IMR-90 (cell line): ENCODE measurements at regions not wholly inside any gene's neighbourhood (a gene's known extent, or its start where the extent isn't known, plus 50 kb on each side); places are given as distances from the start of the nearest gene placed in this dataset.

Source experiments
- ATAC-seq: fragments of 200-7000 bp; cut with Tn5 transposase; 2 replicates; pipeline ENCODE4 v1.9.1; 2020; ENCODE audit warnings: low read depth, mild to moderate bottlenecking, moderate library complexity
- BruUV-seq: library from RNA; stranded (reverse); fragments of 400-500 nt; replicated peaks from 2 replicates; lab custom pipeline; 2021; lab: Mats Ljungman, UMichigan
- CTCF ChIA-PET: fragments of 300-600 bp; formaldehyde crosslinking; extraction: SDS; loops from one replicate; lab custom pipeline; 2021; ENCODE audit warnings: antibody characterized with exemption; lab: Yijun Ruan, JAX
- POLR2A ChIA-PET: fragments of 300-600 bp; sonication (Branson Sonifier 250); formaldehyde crosslinking; loops from one replicate; lab custom pipeline; 2022; ENCODE audit warnings: antibody characterized with exemption; ENCODE audit not compliant: unreplicated experiment; lab: Charles Lee
- DNase-seq: peaks from one replicate; pipeline ENCODE4 v3.0.0; 2013
- H2AFZ ChIP-seq: replicated peaks from 2 replicates; pipeline ENCODE3; 2013; ENCODE audit warnings: low read length, mild to moderate bottlenecking; ENCODE audit not compliant: poor library complexity
- H2AK5ac ChIP-seq: 2 replicates; pipeline ENCODE4 v1.6.1; 2013; ENCODE audit warnings: low read depth, low read length, inconsistent platforms
- H2AK9ac ChIP-seq: replicated peaks from 2 replicates; pipeline ENCODE3; 2013; ENCODE audit warnings: mild to moderate bottlenecking, low read depth, low read length, moderate library complexity; ENCODE audit not compliant: poor library complexity
- H2BK120ac ChIP-seq: 2 replicates; pipeline ENCODE4 v1.6.1; 2013; ENCODE audit warnings: low read depth, low read length, inconsistent platforms
- H2BK15ac ChIP-seq: 3 replicates; pipeline ENCODE4 v1.6.1; 2013; ENCODE audit warnings: low read depth, low read length, inconsistent platforms
- H2BK20ac ChIP-seq: 2 replicates; pipeline ENCODE4 v1.6.1; 2013; ENCODE audit warnings: low read depth, mild to moderate bottlenecking, inconsistent platforms, low read length, moderate library complexity
- H2BK5ac ChIP-seq: 2 replicates; pipeline ENCODE4 v1.6.1; 2013; ENCODE audit warnings: mild to moderate bottlenecking, low read depth, low read length, inconsistent platforms; ENCODE audit not compliant: poor library complexity, severe bottlenecking
- H3K14ac ChIP-seq: replicated peaks from 2 replicates; pipeline ENCODE4 v1.6.1; 2013; ENCODE audit warnings: low read depth, low read length, inconsistent platforms
- H3K18ac ChIP-seq: 2 replicates; pipeline ENCODE4 v1.6.1; 2013; ENCODE audit warnings: low read depth, low read length, control low read depth
- H3K23ac ChIP-seq: 2 replicates; pipeline ENCODE4 v1.6.1; 2013; ENCODE audit warnings: low read depth, low read length, inconsistent platforms
- H3K27ac ChIP-seq: 2 replicates; pipeline ENCODE4 v1.5.1; 2013; ENCODE audit warnings: mild to moderate bottlenecking, control low read depth, low read length; ENCODE audit not compliant: insufficient read depth
- H3K27me3 ChIP-seq: 2 replicates; pipeline ENCODE4 v1.6.1; 2013; ENCODE audit warnings: low read length; ENCODE audit not compliant: control insufficient read depth, insufficient read depth
- H3K36me3 ChIP-seq: 2 replicates; pipeline ENCODE4 v1.6.1; 2013; ENCODE audit warnings: low read length, mixed read lengths; ENCODE audit not compliant: control insufficient read depth, insufficient read depth
- H3K4ac ChIP-seq: 2 replicates; pipeline ENCODE4 v1.6.1; 2013; ENCODE audit warnings: low read depth, low read length, inconsistent platforms
- H3K4me1 ChIP-seq: 2 replicates; pipeline ENCODE4 v1.6.1; 2013; ENCODE audit warnings: low read length, mixed read lengths; ENCODE audit not compliant: control insufficient read depth, insufficient read depth
- H3K4me2 ChIP-seq: 2 replicates; pipeline ENCODE4 v1.6.1; 2013; ENCODE audit warnings: low read depth, mild to moderate bottlenecking, control low read depth, low read length, moderate library complexity
- H3K4me3 ChIP-seq: 2 replicates; pipeline ENCODE4 v1.5.1; 2013; ENCODE audit warnings: low read depth, mild to moderate bottlenecking, control low read depth, low read length, moderate library complexity; ENCODE audit not compliant: insufficient read depth
- H3K56ac ChIP-seq: 2 replicates; pipeline ENCODE4 v1.6.1; 2013; ENCODE audit warnings: low read length, inconsistent platforms; ENCODE audit not compliant: insufficient read depth; ENCODE audit errors: extremely low read depth
- H3K79me1 ChIP-seq, 2 experiments: 2 replicates each; pipeline ENCODE4 v1.6.1; 2013; ENCODE audit warnings: low read length in 2 of 2, inconsistent platforms in 1 of 2, low read depth in 1 of 2
- H3K9ac ChIP-seq: 2 replicates; pipeline ENCODE4 v1.6.1; 2013; ENCODE audit warnings: low read depth, low read length, control low read depth
- H3K9me1 ChIP-seq: 2 replicates; pipeline ENCODE4 v1.6.1; 2013; ENCODE audit warnings: low read length, inconsistent platforms; ENCODE audit not compliant: insufficient read depth
- H3K9me3 ChIP-seq: 2 replicates; pipeline ENCODE4 v1.6.1; 2013; ENCODE audit warnings: low read length; ENCODE audit not compliant: control insufficient read depth, insufficient read depth
- H4K20me1 ChIP-seq: 2 replicates; pipeline ENCODE4 v1.6.1; 2013; ENCODE audit warnings: low read length, inconsistent platforms; ENCODE audit not compliant: insufficient read depth
- H4K5ac ChIP-seq: 2 replicates; pipeline ENCODE4 v1.6.1; 2013; ENCODE audit warnings: mild to moderate bottlenecking, low read depth, low read length, control low read depth
- H4K8ac ChIP-seq, 2 experiments: 2 replicates each; pipeline ENCODE4 v1.6.1; 2013; ENCODE audit warnings: low read depth in 2 of 2, low read length in 2 of 2, control low read depth in 1 of 2, inconsistent platforms in 1 of 2
- H4K91ac ChIP-seq: 2 replicates; pipeline ENCODE4 v1.6.1; 2013; ENCODE audit warnings: low read depth, low read length, inconsistent platforms; ENCODE audit not compliant: insufficient read depth
- FOS ChIP-seq: fragments of 150-350 bp; IDR thresholded peaks from 2 replicates; pipeline ENCODE4 v1.6.1; 2016; ENCODE audit warnings: low read depth, low read length
- MXI1 ChIP-seq: IDR thresholded peaks from 2 replicates; pipeline ENCODE4 v1.6.1; 2012; ENCODE audit warnings: low read depth, mild to moderate bottlenecking, low read length, moderate library complexity, borderline replicate concordance
- NFE2L2 ChIP-seq: fragments of 150-350 bp; IDR thresholded peaks from 2 replicates; pipeline ENCODE4 v1.6.1; 2016; ENCODE audit warnings: low read depth, mild to moderate bottlenecking, low read length
- RAD21 ChIP-seq: IDR thresholded peaks from 2 replicates; pipeline ENCODE4 v1.6.1; 2012; ENCODE audit warnings: low read length, improper control_type of control experiment
- USF2 ChIP-seq: fragments of 150-350 bp; IDR thresholded peaks from 2 replicates; pipeline ENCODE4 v1.6.1; 2017; ENCODE audit warnings: mild to moderate bottlenecking, antibody characterized with exemption, low read length, low read depth
- WGBS, 2 experiments: methylation state at CpG; one replicate each; pipeline versions ENCODE4 v1.1.5 to v1.1.7; 2013; ENCODE audit warnings: missing lambda C conversion rate in 2 of 2; ENCODE audit not compliant: insufficient read length in 1 of 2; ENCODE audit errors: extremely low coverage in 2 of 2; 5-methylcytosine and 5-hydroxymethylcytosine counted together
- dilution Hi-C: fragments of 300-500 bp; cut with HindIII; formaldehyde crosslinking; loops from one replicate; pipeline ENCODE4 v1.14.3; 2018; ENCODE audit warnings: low sequenced_read_pairs; ENCODE audit not compliant: unreplicated experiment
- in situ Hi-C: fragments of 300-500 bp; cut with MboI; formaldehyde crosslinking; loops from 3 replicates; pipeline ENCODE4 v1.14.3; 2019; ENCODE audit warnings: low sequenced_read_pairs, inconsistent platforms, mixed read lengths
- intact Hi-C: fragments of 100-400 bp; cut with micrococcal nuclease; formaldehyde crosslinking; loops from 2 replicates; pipeline ENCODE4 v1.10.0; 2022

- Histone ChIP-seq H3K18ac (no peak overlapping the region), H2AK9ac (no peak overlapping the region), H3K27ac (no peak overlapping the region), H3K4me2 (no peak overlapping the region), H3K4me3 (no peak overlapping the region), H2BK20ac (no peak overlapping the region), H2BK120ac (no peak overlapping the region), H3K4ac (0 out of 2 replicates have a peak overlapping the region, but pooled peaks have one; percentile 16), H3K4me1 (peaks cover 8% of the 10 kb centered on the region), H3K14ac (no peak overlapping the region), H2AK5ac (no peak overlapping the region), H3K27me3 (no peaks in the 10 kb centered on the region), H3K9me1 (no peaks in the 10 kb centered on the region), H3K79me1 (no peaks in the 10 kb centered on the region), H2AFZ (no peak overlapping the region), H3K36me3 (no peaks in the 10 kb centered on the region), H3K9ac (no peak overlapping the region), H4K91ac (no peak overlapping the region), H4K5ac (no peak overlapping the region), H2BK15ac (no peak overlapping the region; the same call in 2 of the 3 replicates), H4K20me1 (no peaks in the 10 kb centered on the region), H3K56ac (no peak overlapping the region), H3K23ac (no peak overlapping the region), H2BK5ac (no peak overlapping the region), H3K9me3 (no peaks in the 10 kb centered on the region), H4K8ac (no peak overlapping the region)
- in situ Hi-C loops (no loop called here), intact Hi-C loops (no loop called here), dilution Hi-C loops (no loop called here)
- no peak for ATAC-seq
- no TSS peak for BruUV-seq
- DNase-seq, result no peak
- 100% methylated on average over 2 of the region's 10 CpGs; no CpG with 5 or more reads in 1 of the 2 experiments for WGBS, 2 experiments
- no peak for TF ChIP-seq USF2
- TF ChIP-seq MXI1, result no peak
- no peak for TF ChIP-seq RAD21
- TF ChIP-seq FOS, result no peak
- no peak for TF ChIP-seq NFE2L2
- ChIA-PET CTCF (no interaction called here), POLR2A (no interaction called here)
These were observed 267.7 kb upstream of the ACTBL2 start for GRCh38 chr5:57750282-57750681.
